ENCODE measurements at regions not wholly inside any gene's neighbourhood (a gene's known extent, or its start where the extent isn't known, plus 50 kb on each side); places are given as distances from the start of the nearest gene placed in this dataset.
"Not testable (repeated sequence)": the region's sequence is repeated elsewhere in the genome, so short reads cannot be mapped to it uniquely, and the experiment has no call there.

DNA sequence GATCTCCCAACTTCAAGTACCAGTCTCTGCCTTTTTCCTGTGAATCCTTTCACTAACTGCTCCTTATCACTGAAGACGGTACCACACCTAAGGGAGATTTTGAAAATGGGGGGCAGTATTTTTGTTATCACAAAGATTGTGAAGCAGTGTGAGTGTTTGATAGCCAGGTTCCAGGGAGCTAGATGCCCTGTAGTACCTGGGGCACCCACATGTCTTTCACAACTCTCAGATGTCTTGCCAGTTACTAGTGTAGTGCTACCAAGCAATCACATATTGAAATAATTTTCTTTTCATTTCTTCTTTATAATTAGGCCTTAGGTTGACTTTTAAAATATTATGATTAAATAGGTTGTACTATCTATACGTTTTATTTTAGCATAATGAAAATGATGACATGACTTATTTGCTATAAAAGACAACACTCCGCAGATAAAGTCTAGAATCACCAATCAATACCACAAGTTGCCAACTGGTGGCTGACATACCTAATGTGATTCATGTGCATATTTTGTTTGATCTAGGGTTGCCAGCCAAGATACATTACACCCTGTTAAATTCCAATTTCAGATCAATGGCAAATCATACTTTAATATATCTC, 215.9 kb downstream of the EXOC5 start:
- Histone ChIP-seq H3K4me1 (no peaks in the 10 kb centered on the region), H3K36me3 (no peaks in the 10 kb centered on the region), H3K9me3 (no peaks in the 10 kb centered on the region), H3K27ac (replicated peaks in 1 of 4) (no peak overlapping the region), H3K27me3 (no peaks in the 10 kb centered on the region), H3K4me3 (no peak overlapping the region)
- intact Hi-C loops (cut with DNase I), result no loop called here
- no peak for TF ChIP-seq EP300 (IDR thresholded peaks at IDR 0.05)
- TF ChIP-seq POLR2AphosphoS5 (IDR thresholded peaks at IDR 0.05), result no peak
- no peak for TF ChIP-seq POLR2A (IDR thresholded peaks at IDR 0.05; ENCODE audit: low read depth)
- TF ChIP-seq, protein P1, sequence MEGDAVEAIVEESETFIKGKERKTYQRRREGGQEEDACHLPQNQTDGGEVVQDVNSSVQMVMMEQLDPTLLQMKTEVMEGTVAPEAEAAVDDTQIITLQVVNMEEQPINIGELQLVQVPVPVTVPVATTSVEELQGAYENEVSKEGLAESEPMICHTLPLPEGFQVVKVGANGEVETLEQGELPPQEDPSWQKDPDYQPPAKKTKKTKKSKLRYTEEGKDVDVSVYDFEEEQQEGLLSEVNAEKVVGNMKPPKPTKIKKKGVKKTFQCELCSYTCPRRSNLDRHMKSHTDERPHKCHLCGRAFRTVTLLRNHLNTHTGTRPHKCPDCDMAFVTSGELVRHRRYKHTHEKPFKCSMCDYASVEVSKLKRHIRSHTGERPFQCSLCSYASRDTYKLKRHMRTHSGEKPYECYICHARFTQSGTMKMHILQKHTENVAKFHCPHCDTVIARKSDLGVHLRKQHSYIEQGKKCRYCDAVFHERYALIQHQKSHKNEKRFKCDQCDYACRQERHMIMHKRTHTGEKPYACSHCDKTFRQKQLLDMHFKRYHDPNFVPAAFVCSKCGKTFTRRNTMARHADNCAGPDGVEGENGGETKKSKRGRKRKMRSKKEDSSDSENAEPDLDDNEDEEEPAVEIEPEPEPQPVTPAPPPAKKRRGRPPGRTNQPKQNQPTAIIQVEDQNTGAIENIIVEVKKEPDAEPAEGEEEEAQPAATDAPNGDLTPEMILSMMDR (IDR thresholded peaks at IDR 0.05), result no peak
- WGBS, result 88% methylated on average over 3 of the region's 3 CpGs
- no peak for DNase-seq (ENCODE audit: extremely low spot score)

DNA sequence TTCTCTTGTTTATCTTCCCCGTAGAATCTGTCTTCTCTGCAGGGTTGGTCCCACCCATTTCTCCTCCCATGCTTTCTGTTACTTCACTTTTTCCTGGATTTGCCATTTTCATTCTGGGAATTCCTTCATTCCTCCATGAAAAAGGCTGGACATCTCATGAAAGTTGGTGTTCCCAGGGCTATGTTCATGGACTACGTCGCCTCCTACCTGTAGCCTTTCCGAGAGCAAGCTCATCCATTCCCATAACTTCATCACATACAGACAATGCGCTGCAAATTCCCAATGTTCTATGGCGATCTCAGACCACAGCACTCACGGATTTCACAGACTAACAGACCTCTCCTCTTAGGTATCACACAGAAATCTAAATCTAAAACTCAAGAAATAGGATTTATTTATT, 217.1 kb downstream of the EXOC5 start:
- WGBS, result 85% methylated on average over 7 of the region's 7 CpGs
- DNase-seq (ENCODE audit: extremely low spot score), result no peak
- TF ChIP-seq POLR2AphosphoS5 (IDR thresholded peaks at IDR 0.05), result no peak
- no peak for TF ChIP-seq EP300 (IDR thresholded peaks at IDR 0.05)
- TF ChIP-seq, protein P1 (IDR thresholded peaks at IDR 0.05), result no peak
- TF ChIP-seq POLR2A (IDR thresholded peaks at IDR 0.05; ENCODE audit: low read depth), result no peak
- Histone ChIP-seq H3K4me1 (no peaks in the 10 kb centered on the region), H3K9me3 (no peaks in the 10 kb centered on the region), H3K4me3 (no peak overlapping the region), H3K27me3 (no peaks in the 10 kb centered on the region), H3K27ac (replicated peaks in 1 of 4) (no peak overlapping the region), H3K36me3 (no peaks in the 10 kb centered on the region)
- intact Hi-C loops (cut with DNase I), result no loop called here

DNA sequence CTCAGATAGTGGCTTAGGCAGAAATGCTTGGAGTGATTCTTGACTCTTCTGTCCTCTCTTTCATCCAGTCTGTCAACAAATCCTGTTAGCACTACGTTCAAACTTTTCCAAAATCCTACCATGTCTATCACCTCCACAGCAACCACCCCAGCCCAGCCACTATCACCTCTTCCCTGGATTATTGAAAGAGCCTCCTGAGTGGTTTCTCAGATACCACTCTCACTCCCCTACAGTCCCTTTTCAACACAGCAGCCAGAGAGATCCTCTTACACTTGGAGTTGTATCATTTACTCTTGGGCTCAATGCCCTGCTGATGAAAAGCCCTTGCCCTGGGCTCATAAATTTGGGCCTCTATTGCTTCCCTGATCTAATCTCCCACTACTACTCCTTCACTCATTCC, 218.9 kb downstream of the EXOC5 start:
- H3K36me3 ChIP-seq, result no peaks in the 10 kb centered on the region
- no peak overlapping the region for H3K27ac ChIP-seq (replicated peaks in 1 of 4)
- TF ChIP-seq POLR2AphosphoS5 (IDR thresholded peaks at IDR 0.05), result no peak
- TF ChIP-seq POLR2A (IDR thresholded peaks at IDR 0.05; ENCODE audit: low read depth), result no peak
- TF ChIP-seq, protein P1 (IDR thresholded peaks at IDR 0.05), result no peak
- no peak for TF ChIP-seq EP300 (IDR thresholded peaks at IDR 0.05)
- no peaks in the 10 kb centered on the region for H3K9me3 ChIP-seq
- H3K4me3 ChIP-seq, result no peak overlapping the region
- no peaks in the 10 kb centered on the region for H3K4me1 ChIP-seq
- intact Hi-C loops (cut with DNase I), result no loop called here
- 75% methylated on average over 1 of the region's 1 CpG for WGBS
- no peaks in the 10 kb centered on the region for H3K27me3 ChIP-seq
- DNase-seq (ENCODE audit: extremely low spot score), result no peak

DNA sequence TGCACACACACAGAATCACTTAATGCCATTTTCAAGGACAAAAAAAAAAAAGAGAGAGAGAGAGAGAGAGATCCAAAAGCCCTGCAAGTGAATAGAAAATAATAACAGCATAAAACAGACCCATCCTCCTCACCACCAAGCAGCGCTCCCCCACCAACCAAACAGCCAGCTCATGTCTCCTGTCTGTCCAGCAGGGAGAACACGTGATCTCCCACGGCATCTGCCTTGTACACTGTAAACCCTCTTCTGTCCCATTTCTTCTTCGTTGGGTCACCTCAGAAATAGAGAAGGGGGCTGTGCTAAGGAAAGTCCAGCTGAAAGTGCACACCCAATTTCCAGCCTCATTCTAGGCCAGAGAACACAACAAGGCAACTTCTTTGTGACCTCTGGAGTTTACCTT, 222.5 kb downstream of the EXOC5 start:
- no peak for TF ChIP-seq POLR2AphosphoS5 (IDR thresholded peaks at IDR 0.05)
- TF ChIP-seq, protein P1 (IDR thresholded peaks at IDR 0.05), result no peak
- no peak for TF ChIP-seq EP300 (IDR thresholded peaks at IDR 0.05)
- TF ChIP-seq POLR2A (IDR thresholded peaks at IDR 0.05; ENCODE audit: low read depth), result no peak

DNA sequence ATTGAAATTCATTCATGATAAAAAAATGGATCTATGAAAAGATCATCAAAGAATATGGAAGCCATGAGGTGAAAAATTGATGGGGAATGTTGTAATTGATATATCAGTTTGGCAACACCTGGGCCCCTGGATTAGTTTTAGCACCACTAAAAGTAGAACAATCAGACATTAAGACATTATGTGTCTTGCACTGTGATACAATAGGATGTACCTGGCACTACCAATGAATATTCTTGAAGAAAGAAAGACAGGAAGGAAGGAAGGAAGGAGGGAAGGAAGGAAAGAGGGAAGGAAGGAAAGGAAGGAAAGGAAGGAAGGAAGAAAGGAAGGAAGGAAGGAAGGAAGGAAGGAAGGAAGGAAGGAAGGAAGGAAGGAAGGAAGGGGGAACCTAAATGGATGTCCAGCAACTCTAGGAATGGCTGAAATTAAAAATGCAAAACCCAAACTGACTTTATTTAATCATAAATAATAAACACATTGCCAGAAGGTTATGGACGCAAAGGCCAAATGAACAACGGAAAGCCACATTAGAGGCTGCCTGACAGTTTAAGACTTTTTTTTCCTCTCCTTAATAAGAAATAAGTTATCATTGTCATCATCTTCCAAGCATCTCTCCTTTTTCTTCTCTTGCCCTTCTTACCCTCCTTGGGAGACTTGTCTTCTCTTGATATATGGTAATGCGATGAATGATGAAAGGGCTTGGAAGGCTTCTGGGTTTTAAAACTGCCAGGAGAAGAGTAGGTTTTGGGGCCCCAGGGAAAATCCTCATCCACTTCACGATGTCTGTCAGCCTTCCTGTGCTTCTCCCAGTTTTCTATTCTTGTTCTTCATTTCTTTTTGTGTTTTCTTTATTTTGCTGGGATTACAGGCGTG, 224.4 kb downstream of the EXOC5 start:
- DNase-seq (ENCODE audit: extremely low spot score); H3K4me1 ChIP-seq; H3K4me3 ChIP-seq; H3K36me3 ChIP-seq; H3K27me3 ChIP-seq; intact Hi-C loops (cut with DNase I); H3K9me3 ChIP-seq; H3K27ac ChIP-seq (replicated peaks in 1 of 4): not testable (repeated sequence)
- 76% methylated on average over 5 of the region's 5 CpGs for WGBS

More for the DNA sequence above, 222.5 kb downstream of the EXOC5 start:
- H3K4me1 ChIP-seq, result no peaks in the 10 kb centered on the region
- intact Hi-C loops (cut with DNase I), result no loop called here
- no peak overlapping the region for H3K27ac ChIP-seq (replicated peaks in 1 of 4)
- no peak for DNase-seq (ENCODE audit: extremely low spot score)
- H3K4me3 ChIP-seq, result no peak overlapping the region
- 38% methylated on average over 4 of the region's 4 CpGs for WGBS
- no peaks in the 10 kb centered on the region for H3K27me3 ChIP-seq
- H3K36me3 ChIP-seq, result no peaks in the 10 kb centered on the region
- no peaks in the 10 kb centered on the region for H3K9me3 ChIP-seq
